GM19043 (cell line): ENCODE measurements at regions not wholly inside any gene's neighbourhood (a gene's known extent, or its start where the extent isn't known, plus 50 kb on each side); places are given as distances from the start of the nearest gene placed in this dataset.
"Not testable (repeated sequence)": the region's sequence is repeated elsewhere in the genome, so short reads cannot be mapped to it uniquely, and the experiment has no call there.

Experiments used
- ATAC-seq: cut with Tn5 transposase; IDR thresholded peaks from one replicate; pipeline ENCODE4 v1.9.1; 2021; ENCODE audit warnings: low read depth; ENCODE audit not compliant: unreplicated experiment

DNA sequence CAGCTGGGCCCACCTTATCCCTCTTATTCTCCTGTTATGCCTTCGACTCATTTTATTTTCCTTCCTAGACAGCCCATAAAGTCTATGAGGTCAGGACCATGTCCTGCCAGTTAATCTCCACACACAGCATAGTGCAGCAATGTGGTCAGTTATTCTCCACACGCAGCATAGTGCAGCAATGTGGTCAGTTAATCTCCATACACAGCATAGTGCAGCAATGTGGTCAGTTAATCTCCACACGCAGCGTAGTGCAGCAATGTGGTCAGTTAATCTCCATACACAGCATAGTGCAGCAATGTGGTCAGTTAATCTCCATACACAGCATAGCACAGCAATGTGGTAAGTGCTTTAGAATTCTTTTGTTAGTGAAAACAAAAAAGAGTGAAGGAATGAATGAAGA, 77.8 kb downstream of the TEX36 start:
- no peak for ATAC-seq

DNA sequence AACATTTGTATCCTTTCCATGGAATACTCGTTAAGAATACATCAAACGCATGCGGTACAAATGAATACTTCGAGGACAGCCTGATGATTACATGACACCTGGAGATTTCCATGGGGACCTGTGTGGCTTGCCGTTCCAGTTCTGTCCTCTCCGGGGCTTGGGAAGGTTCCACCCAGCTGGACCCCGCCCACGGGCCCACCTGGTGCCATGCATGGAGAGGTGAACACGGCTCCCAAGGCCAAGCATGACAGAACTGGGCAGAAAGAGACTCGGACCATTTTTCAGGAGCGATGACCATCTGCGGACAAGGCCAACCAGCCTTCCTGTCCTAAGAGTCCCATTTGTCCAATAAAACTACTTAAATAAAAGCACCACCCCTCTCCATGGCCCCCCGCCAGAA, 80.1 kb downstream of the TEX36 start:
- ATAC-seq, result no peak

DNA sequence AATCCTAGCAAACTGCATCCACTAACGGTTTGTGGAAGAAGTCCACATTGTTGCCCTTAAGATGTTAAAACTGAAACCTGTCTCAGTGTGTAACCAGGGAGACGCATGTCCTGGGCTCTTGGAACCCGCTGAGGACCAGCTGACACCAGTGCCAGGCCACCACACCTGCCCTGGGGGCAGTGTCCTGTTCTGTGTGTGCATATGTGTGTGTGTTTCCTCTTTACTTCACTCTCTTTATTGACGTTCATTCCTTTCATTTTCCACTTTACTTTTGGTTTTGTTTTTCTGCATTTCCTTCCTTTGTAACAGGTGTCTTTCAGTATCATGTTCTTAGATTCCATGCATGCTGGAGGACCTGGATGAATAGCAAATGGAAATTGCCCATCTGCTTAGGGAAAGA, 83.8 kb downstream of the TEX36 start:
- no peak for ATAC-seq

DNA sequence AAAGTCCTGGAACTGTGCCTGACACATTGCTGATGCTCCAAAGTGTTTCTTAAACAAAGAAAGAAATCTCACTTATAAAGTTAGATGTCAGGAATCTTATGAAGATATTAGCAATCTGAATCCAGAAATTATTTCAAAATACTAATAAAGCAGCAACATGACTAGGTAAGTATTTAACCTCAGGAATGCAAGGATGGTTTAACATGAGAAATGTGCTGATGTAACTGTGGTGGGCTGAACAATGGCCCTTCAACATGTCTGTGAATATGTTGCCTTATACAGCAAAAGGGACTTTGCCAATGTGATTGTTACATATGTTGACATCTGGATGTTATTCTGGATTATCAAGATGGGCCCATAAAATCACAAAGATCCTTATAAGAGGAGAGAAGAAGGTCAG, 87.1 kb downstream of the TEX36 start:
- no peak for ATAC-seq

DNA sequence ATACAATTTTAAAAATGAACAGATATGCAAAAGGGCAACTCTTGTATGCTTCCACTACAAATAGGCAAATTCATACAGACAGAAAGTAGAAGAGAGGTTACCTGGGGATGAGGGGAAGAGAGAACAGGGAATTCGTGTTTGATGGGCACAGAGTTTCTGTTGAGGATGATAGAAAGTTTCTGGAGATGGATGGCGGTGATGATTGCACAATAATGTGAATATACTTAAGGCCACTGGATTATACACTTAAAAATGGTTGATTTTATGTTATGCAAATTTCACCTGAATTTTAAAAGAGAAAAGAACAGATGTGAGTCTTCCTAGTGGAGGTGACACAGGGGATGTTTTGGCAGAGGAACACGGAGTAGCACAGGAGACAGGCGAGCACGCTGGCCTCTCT, 89.3 kb downstream of the TEX36 start:
- no peak for ATAC-seq

DNA sequence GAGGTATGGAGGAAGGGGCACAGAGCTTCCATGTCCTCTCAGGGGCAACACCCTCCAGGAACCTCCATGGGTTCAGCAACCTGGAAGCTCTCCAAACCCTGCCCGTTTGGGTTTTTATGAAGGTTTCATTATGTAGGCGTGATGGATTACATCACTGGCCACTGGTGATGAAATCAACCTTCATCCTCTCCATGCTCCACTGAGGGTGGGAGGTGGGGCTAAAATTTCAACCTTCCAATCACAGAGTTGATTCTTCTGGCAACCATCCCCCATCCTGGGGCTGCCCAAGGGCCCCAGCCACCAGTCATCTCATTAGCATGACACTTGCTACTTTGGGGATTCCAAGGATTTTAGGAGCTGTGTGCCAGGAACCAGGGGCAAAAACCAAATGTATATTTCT, 90.1 kb downstream of the TEX36 start:
- ATAC-seq, result no peak

DNA sequence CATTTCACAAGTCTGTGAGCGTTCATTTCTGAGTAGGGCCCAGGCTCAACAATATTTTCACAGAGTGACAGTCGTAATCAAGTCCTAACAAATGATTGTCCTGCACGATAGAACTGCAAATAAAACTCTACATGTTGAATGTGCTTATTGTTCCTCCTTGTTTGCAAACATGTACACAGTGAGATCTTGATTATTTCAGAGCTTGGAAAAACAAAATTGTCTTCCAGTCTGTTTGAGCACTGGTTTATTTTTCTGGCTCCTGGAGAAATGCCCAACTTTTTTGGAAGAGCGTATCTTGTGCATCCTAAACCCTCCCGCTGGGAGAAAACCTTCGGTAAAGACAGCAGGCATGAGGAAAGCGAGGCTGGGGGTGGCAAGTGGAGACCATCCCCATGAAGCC, 91.1 kb downstream of the TEX36 start:
- ATAC-seq, result no peak

DNA sequence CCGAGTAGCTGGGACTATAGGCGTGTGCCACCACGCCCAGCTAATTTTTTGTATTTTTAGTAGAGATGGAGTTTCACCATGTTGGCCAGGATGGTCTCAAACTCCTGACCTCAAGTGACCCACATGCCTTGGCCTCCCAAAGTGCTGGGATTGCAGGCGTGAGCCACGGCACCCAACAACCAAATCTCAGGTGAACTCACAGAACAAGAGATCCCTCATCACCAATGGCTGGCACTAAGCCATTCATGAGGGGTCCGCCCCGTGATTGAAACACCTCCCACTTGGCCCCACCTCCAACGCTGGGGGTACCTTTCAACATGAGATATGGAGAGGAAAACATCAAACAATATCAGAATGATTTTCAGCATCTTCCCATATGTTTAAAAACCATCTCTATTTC, 94.2 kb downstream of the TEX36 start:
- not testable (repeated sequence) for ATAC-seq

DNA sequence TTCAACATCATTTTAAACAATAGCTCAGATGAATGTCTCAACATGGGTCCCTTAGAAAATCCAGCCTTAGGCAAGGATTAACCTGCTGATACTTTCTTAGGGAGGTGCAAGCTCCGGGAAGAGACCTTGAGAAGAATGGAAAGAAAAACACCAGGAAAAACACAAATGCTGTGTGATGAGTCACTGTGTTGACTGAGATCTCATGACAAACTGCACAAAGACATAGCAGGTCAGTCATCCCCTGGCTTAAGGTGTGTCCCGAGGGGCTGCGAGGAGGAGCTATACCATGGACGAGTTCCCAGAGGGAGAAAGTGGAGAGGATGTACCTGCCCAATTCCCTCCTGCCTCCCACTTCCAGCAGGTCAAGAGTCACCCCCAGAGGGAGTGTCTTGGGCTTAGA, 98.0 kb downstream of the TEX36 start:
- no peak for ATAC-seq

DNA sequence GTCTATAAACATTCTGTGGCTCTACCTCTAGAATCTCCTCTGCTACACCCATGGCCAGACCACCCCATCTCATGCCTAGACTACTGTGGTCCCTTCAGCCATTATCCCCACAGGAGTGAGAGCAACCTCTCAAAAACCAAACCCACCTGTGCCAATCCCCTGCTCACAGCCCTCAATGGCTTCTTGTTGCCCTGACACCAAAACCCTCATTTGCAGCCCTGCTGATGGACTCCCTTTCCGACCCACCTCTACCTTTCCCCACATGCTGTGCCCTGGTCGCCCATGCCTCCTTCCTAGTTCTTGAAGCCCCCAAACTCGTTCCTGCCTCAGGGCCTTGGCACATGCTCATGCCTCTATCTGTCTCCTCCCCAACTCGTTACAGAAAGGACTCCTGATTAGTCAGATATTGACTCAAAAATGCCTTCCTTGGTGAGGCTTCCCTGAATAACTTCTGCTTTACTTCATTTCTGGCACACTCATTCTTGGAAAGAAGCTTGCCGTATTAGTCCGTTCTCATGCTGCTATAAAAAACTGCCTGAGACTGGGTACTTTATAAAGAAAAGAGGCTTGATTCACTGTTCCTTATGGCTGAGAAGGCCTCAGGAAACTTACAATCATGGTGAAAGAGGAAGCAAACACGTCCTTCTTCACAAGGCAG, 104.2 kb downstream of the TEX36 start:
- no peak for ATAC-seq

DNA sequence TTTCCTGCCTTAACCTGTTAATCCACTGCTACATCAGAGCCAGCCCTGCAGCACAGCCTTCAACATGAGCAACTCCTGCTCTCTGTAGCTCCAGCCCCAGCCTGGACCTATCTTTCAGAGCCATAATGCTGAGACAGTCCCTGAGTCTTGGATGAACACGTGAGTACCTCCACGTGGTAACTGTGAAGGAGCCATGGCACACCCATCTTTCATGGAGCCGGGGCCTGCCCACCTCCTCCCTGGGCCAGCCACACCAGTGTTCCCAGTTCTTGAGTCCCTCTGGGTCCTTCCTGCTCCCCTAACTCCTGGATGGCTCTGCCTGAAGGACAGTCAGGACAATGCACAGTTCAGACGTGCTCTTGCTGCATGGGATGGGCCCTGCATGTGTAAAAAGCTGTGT, 107.1 kb downstream of the TEX36 start:
- ATAC-seq, result no peak

DNA sequence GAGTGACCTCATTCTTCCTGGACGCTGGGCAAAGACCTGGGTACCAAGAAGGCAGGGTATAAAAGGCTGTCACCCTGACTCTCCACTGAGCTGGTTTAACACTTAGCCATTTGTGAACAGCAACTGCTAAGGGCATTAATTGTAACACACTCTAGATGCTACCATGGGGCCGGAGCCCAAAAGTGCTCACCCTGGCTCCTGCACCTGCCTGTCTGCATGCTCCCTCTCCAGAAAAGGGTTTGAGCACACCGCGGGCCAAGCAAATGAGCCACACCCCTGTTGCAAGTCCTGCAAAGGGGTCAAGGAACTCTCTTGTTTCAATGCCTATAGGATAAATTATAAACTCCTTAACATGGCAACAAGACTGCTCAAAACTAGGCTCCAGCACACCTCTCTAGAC, 114.8 kb downstream of the TEX36 start:
- no peak for ATAC-seq

DNA sequence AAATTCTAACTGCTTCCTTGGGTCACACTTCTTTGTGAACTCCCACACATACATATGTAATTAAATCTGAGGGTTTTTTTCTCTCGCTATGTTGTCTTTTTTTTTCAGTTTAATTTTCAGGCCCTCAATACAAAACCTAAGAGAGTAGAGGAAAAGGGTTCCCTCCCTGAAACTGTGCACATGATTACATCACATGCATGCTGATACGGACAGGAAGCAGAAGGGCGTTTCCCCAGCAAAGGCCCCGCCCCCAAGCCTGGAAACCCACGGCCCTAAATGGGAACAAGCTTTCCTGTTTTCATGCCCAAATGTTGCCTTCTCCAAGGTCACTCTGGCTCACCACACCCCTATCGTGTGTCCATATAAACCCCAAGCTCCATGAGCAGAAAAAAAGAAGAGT, 115.4 kb downstream of the TEX36 start:
- no peak for ATAC-seq

DNA sequence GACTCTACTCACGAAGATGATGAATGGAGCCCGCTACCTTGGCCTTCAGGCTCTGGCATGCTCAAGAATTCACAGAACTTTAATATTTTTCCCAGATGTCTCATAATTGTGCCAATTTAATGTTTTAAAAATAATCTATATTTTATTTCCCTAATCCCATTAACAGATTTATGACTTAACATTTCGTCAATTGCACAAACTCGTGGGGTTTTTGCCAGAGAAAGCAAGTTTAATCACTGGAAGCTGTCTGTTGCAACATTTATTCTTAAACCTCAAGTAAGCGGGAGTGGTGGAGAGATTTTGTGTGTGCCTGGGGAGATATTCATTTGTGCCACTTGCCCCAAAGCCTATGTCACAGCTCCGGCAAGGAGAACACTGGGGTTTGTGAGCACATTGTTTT, 117.9 kb downstream of the TEX36 start:
- ATAC-seq, result no peak

DNA sequence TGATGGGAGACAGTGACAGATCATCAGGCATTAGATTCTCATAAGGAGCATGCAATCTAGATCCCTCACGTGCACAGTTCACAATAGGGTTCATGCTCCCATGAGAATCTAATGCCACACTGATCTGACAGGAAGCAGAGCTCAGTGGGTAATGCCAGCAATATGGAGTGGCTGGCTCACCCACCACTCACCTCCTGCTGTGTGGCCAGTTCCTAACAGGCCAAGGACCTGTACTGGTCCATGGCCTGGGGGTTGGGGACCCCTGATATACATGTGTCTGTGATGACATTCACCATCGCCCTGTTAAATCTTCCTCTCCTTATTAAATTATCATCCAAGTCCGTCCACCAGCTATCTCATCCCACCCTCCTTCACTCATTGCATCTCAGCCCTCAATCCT, 118.4 kb downstream of the TEX36 start:
- ATAC-seq, result no peak

DNA sequence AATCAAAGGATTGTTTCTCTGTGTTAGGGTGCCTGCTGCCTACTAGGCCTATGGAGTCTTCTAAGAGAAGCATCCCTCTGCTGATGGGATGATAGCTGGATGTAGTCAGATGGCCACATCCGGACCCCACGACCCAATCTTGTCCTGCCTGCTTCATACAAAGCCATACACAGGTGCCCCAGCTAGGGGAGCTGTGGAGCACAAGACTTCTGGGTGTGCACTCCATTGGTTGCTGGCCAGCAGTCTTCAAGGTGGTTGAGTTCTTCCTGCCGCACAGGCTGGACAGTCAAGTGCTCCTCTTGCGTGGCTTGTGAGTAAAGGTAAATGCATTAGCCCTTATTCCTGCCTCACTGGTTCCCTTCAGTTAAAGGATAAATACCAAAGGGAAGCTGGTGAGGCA, 120.2 kb downstream of the TEX36 start:
- ATAC-seq, result no peak

DNA sequence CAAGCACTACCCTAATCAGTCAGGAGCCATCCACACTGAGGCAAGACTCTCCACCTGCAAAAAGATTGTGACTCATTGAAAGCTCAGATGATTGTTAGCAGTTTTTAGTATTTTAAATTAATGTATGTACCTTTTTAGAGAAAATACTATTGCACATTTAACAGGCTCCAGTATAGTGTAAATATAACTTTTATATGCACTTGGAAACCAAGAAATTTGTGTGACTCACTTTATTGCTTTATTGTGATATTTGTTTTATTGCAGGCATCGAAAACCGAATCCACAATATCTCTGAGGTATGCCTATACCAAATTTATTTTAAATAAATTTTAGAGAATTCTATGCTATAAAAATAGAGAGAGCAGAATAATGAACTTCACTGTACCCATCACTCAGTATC, 122.0 kb downstream of the TEX36 start:
- no peak for ATAC-seq

DNA sequence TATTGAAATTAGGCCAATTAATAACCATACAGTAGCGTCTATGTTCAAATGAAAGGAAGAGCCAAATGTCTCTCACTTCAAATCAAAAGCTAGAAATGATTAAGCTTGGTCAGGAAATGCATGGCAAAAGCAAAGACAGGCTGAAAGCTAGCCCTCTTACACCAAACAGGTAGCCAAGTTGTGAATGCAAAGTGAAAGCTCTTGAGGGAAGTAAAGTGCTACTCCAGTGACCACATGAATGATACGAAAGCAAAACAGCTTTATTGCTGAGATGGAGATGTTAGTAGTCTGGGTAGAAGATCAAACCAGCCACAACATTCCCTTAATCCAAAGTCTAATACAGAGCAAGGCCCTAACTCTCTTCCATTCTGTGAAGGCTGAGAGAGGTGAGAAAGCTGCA, 123.8 kb downstream of the TEX36 start:
- peak; percentile 96 for ATAC-seq

DNA sequence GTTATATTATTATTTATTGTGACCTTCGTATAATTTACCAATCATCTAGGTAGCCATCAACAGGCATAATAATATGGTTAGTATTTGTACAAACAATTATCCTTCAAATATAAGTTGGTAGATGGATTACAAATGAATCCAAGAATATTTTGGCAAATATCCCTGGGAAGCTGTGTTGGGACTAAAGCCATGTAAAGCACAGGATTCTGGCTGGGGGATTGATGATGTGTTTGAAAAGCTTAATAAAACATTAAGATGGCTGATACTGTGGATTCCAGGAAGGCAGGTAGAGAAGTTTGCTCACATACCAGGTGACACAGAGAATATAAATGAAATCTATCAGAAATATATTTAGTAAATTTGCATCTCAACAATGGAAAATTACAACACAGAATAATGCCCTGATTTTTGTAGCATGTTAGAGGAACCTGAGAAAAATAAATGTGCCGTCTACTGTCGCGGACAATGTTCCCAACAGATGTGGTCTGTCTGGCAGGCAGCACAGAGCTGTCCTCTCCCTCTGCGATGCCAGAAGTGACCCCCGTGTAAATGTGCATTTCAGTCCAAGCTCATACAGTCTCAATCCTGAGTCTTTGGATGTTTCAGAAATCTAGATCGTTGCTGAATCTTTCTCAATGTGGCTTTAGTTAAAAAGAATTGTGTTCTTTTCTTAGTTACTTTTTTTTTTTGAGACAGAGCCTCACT, 125.0 kb downstream of the TEX36 start:
- ATAC-seq, result no peak

DNA sequence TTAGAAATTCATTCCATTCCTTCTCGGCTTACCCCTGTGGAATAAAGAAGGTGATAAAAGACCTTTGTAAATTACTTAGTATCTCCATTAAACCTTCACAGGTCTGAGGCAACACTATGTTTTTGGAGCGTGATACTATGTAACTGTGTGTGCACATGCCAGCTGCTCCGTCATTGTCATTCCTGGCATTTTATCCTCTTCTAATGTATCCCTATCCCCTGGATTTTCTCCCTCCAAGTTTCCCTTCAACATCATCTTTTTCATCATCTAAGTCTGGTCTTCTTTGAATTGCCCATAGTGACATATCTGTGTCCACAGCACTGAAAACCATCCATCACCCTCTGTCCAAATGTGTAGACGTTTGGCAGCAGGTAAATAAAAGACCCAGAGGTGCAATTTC, 125.7 kb downstream of the TEX36 start:
- no peak for ATAC-seq

DNA sequence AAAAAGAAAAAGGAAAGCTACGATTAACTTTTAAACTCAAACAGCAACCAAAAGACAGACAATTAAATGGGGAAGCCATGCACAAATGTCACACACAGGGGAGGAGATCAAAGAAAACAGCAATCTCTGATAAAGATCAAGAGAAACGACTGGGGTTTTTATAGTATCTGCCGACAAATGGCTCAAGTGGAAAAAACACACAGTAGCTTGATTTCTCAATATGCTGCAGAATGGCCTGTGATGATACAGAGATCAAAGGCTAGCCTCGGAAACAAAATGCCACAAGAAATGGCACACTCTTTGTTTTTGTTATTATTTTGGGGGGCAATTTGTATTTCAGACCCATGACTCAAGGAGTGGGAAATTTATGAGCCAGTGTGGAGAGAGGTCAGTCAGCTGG, 126.1 kb downstream of the TEX36 start:
- no peak for ATAC-seq

DNA sequence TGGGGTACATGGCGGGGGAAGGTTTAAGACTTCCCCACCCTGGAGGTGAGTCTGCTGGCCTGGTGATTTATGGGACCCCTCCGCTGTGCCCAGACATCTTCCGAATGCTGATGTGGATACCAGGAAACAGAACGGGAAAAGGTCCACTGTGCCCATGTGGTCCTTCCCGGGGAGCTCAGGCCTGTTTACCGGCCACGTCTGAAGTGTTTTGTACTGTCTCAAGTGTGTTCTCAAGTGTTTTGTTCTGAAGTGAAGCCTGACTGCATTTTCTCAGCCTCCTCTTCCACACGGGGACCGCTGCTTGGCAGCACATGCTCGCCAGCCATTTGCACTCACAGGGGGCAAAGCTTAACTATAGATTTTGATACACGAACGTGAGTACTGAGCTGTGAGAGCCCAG, 127.2 kb downstream of the TEX36 start:
- ATAC-seq, result no peak

DNA sequence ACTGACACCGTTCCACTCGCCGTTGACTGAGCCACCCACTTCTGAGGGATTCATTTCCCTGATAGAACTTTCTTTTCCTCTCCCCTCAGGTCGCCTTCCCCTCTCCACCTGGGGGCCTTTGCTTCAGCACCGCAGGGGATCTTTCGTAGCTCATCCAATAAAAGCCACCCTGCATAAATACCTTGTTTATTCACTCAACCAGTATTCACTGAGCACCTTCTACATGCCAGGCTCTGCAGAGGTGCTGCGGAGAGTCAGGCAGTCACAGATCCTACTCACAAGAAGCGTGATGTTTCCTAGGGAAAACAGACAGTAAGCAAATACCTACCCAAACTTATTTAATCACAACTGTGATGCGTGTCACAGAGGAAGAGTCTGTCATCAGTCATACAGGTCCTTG, 127.7 kb downstream of the TEX36 start:
- ATAC-seq, result no peak
